B cell (primary cell): ENCODE measurements at regions not wholly inside any gene's neighbourhood (a gene's known extent, or its start where the extent isn't known, plus 50 kb on each side); places are given as distances from the start of the nearest gene placed in this dataset.

Experiments used
- EZH2 ChIP-seq: IDR thresholded peaks from 2 replicates; pipeline ENCODE4 v1.6.1; 2012; ENCODE audit warnings: borderline replicate concordance, low read depth, mild to moderate bottlenecking, moderate library complexity, low read length; ENCODE audit not compliant: insufficient read depth, poor library complexity, severe bottlenecking
- TF ChIP-seq, protein P1 (sequence below): fragments of 200-600 bp; IDR thresholded peaks from one replicate; pipeline ENCODE4 v1.8.0; 2022; ENCODE audit warnings: antibody characterized with exemption, mild to moderate bottlenecking

DNA sequence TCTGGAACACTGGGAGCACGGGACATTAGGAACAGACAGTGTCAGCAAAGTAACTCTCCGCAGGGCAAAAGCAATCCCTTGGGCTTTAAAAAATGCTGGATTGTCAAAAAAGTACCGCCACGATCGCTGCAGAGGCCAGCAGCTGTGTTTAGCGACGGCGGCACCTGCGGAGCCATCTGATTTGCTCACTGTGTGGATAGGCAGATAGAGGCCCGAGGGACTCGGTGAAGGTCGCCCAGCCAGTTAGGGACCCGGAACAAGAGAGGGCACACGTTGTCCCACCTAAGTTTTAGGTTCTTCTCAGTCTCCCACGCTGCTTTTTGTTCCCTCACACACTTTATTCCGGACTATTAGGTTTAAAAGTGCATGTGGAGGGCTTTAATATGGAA is 238.3 kb downstream of the TEX29 start:
- TF ChIP-seq, protein P1, sequence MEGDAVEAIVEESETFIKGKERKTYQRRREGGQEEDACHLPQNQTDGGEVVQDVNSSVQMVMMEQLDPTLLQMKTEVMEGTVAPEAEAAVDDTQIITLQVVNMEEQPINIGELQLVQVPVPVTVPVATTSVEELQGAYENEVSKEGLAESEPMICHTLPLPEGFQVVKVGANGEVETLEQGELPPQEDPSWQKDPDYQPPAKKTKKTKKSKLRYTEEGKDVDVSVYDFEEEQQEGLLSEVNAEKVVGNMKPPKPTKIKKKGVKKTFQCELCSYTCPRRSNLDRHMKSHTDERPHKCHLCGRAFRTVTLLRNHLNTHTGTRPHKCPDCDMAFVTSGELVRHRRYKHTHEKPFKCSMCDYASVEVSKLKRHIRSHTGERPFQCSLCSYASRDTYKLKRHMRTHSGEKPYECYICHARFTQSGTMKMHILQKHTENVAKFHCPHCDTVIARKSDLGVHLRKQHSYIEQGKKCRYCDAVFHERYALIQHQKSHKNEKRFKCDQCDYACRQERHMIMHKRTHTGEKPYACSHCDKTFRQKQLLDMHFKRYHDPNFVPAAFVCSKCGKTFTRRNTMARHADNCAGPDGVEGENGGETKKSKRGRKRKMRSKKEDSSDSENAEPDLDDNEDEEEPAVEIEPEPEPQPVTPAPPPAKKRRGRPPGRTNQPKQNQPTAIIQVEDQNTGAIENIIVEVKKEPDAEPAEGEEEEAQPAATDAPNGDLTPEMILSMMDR = no peak
- no peak for TF ChIP-seq EZH2
